H9 (cell line): ENCODE measurements at regions not wholly inside any gene's neighbourhood (a gene's known extent, or its start where the extent isn't known, plus 50 kb on each side); places are given as distances from the start of the nearest gene placed in this dataset.

Experiments used
- DNase-seq: peaks from one replicate; pipeline ENCODE4 v3.0.0-alpha.2; 2017
- H2AFZ ChIP-seq: one replicate; pipeline ENCODE4 v1.6.1; 2013; ENCODE audit warnings: mild to moderate bottlenecking, low read length, control low read depth, moderate library complexity
- H2AK5ac ChIP-seq: 2 replicates; pipeline ENCODE4 v1.6.1; 2013; ENCODE audit warnings: low read length, control low read depth, mixed read lengths; ENCODE audit not compliant: insufficient read length
- H2BK120ac ChIP-seq: one replicate; pipeline ENCODE4 v1.6.1; 2013; ENCODE audit warnings: low read depth, mild to moderate bottlenecking, low read length, control low read depth, inconsistent platforms; ENCODE audit not compliant: poor library complexity, severe bottlenecking
- H2BK12ac ChIP-seq: 2 replicates; pipeline ENCODE4 v1.6.1; 2013; ENCODE audit warnings: low read length, control low read depth, mixed read lengths, low read depth; ENCODE audit not compliant: insufficient read length
- H2BK15ac ChIP-seq: 2 replicates; pipeline ENCODE4 v1.6.1; 2013; ENCODE audit warnings: low read depth, low read length, control low read depth
- H2BK20ac ChIP-seq: one replicate; pipeline ENCODE4 v1.6.1; 2013; ENCODE audit warnings: low read depth, mild to moderate bottlenecking, low read length, control low read depth, inconsistent platforms; ENCODE audit not compliant: poor library complexity, severe bottlenecking
- H2BK5ac ChIP-seq: 2 replicates; pipeline ENCODE4 v1.6.1; 2013; ENCODE audit warnings: low read length, control low read depth, mixed read lengths; ENCODE audit not compliant: insufficient read length
- H3K14ac ChIP-seq: 2 replicates; pipeline ENCODE4 v1.6.1; 2013; ENCODE audit warnings: low read length, control low read depth; ENCODE audit not compliant: insufficient read depth
- H3K18ac ChIP-seq: 2 replicates; pipeline ENCODE4 v1.6.1; 2013; ENCODE audit warnings: low read depth, mild to moderate bottlenecking, mixed read lengths, low read length, control low read depth; ENCODE audit not compliant: insufficient read length
- H3K23ac ChIP-seq: 2 replicates; pipeline ENCODE4 v1.6.1; 2013; ENCODE audit warnings: low read length, control low read depth, mixed read lengths, low read depth; ENCODE audit not compliant: insufficient read length
- H3K23me2 ChIP-seq: 2 replicates; pipeline ENCODE4 v1.6.1; 2013; ENCODE audit warnings: low read depth, mild to moderate bottlenecking, mixed read lengths, low read length, control low read depth; ENCODE audit not compliant: insufficient read length, poor library complexity, severe bottlenecking
- H3K27ac ChIP-seq: 2 replicates; pipeline ENCODE4 v1.5.1; 2013; ENCODE audit warnings: low read length, control low read depth, mixed read lengths, low read depth; ENCODE audit not compliant: insufficient read length
- H3K27me3 ChIP-seq: 2 replicates; pipeline ENCODE4 v1.6.1; 2013; ENCODE audit warnings: low read length, control low read depth, inconsistent platforms; ENCODE audit not compliant: insufficient read depth
- H3K4ac ChIP-seq: 2 replicates; pipeline ENCODE4 v1.6.1; 2013; ENCODE audit warnings: low read depth, mild to moderate bottlenecking, control low read depth, inconsistent platforms, low read length, moderate library complexity
- H3K4me1 ChIP-seq: 2 replicates; pipeline ENCODE4 v1.6.1; 2013; ENCODE audit warnings: low read length, control low read depth, inconsistent platforms; ENCODE audit not compliant: insufficient read depth
- H3K4me2 ChIP-seq: 2 replicates; pipeline ENCODE4 v1.6.1; 2013; ENCODE audit warnings: low read length, control low read depth, mixed read lengths; ENCODE audit not compliant: insufficient read length, insufficient read depth
- H3K56ac ChIP-seq: 2 replicates; pipeline ENCODE4 v1.6.1; 2013; ENCODE audit warnings: low read depth, mild to moderate bottlenecking, mixed read lengths, low read length, control low read depth; ENCODE audit not compliant: insufficient read length
- H3K79me1 ChIP-seq: 2 replicates; pipeline ENCODE4 v1.6.1; 2013; ENCODE audit warnings: low read depth, mild to moderate bottlenecking, moderate library complexity, low read length, control low read depth, inconsistent platforms; ENCODE audit not compliant: insufficient read depth, poor library complexity, severe bottlenecking
- H3K79me2 ChIP-seq: 2 replicates; pipeline ENCODE4 v1.6.1; 2013; ENCODE audit warnings: low read length, control low read depth, inconsistent platforms; ENCODE audit not compliant: insufficient read depth
- H3K9ac ChIP-seq: 2 replicates; pipeline ENCODE4 v1.6.1; 2013; ENCODE audit warnings: low read length, control low read depth, mixed read lengths; ENCODE audit not compliant: insufficient read length; ENCODE audit errors: extremely low read depth
- H3K9me3 ChIP-seq: one replicate; pipeline ENCODE4 v1.6.1; 2013; ENCODE audit warnings: low read depth, low read length, inconsistent platforms; ENCODE audit not compliant: control insufficient read depth
- H3T11ph ChIP-seq: one replicate; pipeline ENCODE4 v1.6.1; 2013; ENCODE audit warnings: mild to moderate bottlenecking, low read length, control low read depth, inconsistent platforms
- H4K20me1 ChIP-seq: one replicate; pipeline ENCODE4 v1.6.1; 2013; ENCODE audit not compliant: control insufficient read depth, insufficient read length, insufficient read depth
- H4K5ac ChIP-seq: 2 replicates; pipeline ENCODE4 v1.6.1; 2013; ENCODE audit warnings: low read depth, mild to moderate bottlenecking, mixed read lengths, low read length, control low read depth; ENCODE audit not compliant: insufficient read length
- H4K8ac ChIP-seq: replicated peaks from 2 replicates; pipeline ENCODE4 v1.6.1; 2013; ENCODE audit warnings: low read length, control low read depth, mixed read lengths, low read depth; ENCODE audit not compliant: insufficient read length
- H4K91ac ChIP-seq: 2 replicates; pipeline ENCODE4 v1.6.1; 2013; ENCODE audit warnings: low read depth, mild to moderate bottlenecking, moderate library complexity, mixed read lengths, low read length, control low read depth; ENCODE audit not compliant: insufficient read length
- H3K27ac Mint-ChIP-seq, 3 experiments: 2 replicates in 2 of 3; 3 replicates in 1 of 3; pipeline ENCODE4 v1.8.0; 2020 to 2021; ENCODE audit warnings: mixed read lengths in 3 of 3, mild to moderate bottlenecking in 1 of 3, moderate library complexity in 1 of 3
- H3K27me3 Mint-ChIP-seq: 2 replicates; pipeline ENCODE4 v1.8.0; 2021; ENCODE audit warnings: low read depth, mild to moderate bottlenecking, moderate library complexity, mixed read lengths
- H3K36me3 Mint-ChIP-seq, 3 experiments: 2 replicates in 2 of 3; 3 replicates in 1 of 3; pipeline ENCODE4 v1.8.0; 2020 to 2021; ENCODE audit warnings: low read depth in 3 of 3, mixed read lengths in 3 of 3; ENCODE audit not compliant: insufficient read depth in 1 of 3
- H3K4me1 Mint-ChIP-seq, 2 experiments: 2 replicates each; pipeline ENCODE4 v1.8.0; 2020; ENCODE audit warnings: mixed read lengths in 2 of 2
- H3K4me3 Mint-ChIP-seq, 2 experiments: 2 replicates in 1 of 2; 3 replicates in 1 of 2; pipeline ENCODE4 v1.8.0; 2020 to 2021; ENCODE audit warnings: mild to moderate bottlenecking in 2 of 2, mixed read lengths in 2 of 2, moderate library complexity in 1 of 2
- H3K9me3 Mint-ChIP-seq, 2 experiments: 2 replicates in 1 of 2; 3 replicates in 1 of 2; pipeline ENCODE4 v1.8.0; 2020; ENCODE audit warnings: mild to moderate bottlenecking in 2 of 2, mixed read lengths in 2 of 2, moderate library complexity in 1 of 2
- WGBS: extraction: QIAGEN DNeasy Blood & Tissue Kit; methylation state at CpG from one replicate; pipeline ENCODE4 v1.1.7; 2013; ENCODE audit warnings: missing lambda C conversion rate, low lambda C conversion rate, mixed read lengths; ENCODE audit not compliant: insufficient read length; ENCODE audit errors: extremely low coverage; 5-methylcytosine and 5-hydroxymethylcytosine counted together
- TF ChIP-seq, protein P1 (sequence below): fragments of 200-600 bp; sonication (generic); conservative IDR thresholded peaks from 3 replicates; pipeline ENCODE4 v1.8.0; 2021; ENCODE audit warnings: antibody characterized with exemption, mild to moderate bottlenecking

DNA sequence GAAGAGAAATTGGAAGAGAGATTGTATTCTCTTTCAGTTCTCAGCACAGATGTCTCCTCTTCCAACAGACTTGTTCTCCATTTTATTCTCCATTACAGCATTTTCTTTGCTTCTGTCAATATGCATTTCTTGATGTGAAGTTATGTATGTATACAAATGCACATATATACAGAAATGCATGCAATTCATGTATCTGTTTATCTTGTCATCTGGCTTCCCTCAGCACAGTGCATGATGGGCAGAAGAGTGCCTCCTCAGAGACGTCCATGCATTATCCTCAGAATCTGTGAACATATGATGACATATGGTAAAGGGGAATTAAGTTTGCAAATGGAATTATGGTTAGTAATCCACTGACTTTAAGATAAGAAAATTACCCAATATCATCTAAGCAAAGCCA lies 106.7 kb upstream of the VWC2 start:
- H4K20me1 ChIP-seq, result no peaks in the 10 kb centered on the region
- H3K4me2 ChIP-seq, result no peak overlapping the region
- no peak overlapping the region for H3K9ac ChIP-seq
- no peak for DNase-seq
- no peaks in the 10 kb centered on the region for H3K4me1 ChIP-seq
- TF ChIP-seq, protein P1, sequence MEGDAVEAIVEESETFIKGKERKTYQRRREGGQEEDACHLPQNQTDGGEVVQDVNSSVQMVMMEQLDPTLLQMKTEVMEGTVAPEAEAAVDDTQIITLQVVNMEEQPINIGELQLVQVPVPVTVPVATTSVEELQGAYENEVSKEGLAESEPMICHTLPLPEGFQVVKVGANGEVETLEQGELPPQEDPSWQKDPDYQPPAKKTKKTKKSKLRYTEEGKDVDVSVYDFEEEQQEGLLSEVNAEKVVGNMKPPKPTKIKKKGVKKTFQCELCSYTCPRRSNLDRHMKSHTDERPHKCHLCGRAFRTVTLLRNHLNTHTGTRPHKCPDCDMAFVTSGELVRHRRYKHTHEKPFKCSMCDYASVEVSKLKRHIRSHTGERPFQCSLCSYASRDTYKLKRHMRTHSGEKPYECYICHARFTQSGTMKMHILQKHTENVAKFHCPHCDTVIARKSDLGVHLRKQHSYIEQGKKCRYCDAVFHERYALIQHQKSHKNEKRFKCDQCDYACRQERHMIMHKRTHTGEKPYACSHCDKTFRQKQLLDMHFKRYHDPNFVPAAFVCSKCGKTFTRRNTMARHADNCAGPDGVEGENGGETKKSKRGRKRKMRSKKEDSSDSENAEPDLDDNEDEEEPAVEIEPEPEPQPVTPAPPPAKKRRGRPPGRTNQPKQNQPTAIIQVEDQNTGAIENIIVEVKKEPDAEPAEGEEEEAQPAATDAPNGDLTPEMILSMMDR, result no peak
- Mint-ChIP-seq H3K27ac (no peak overlapping the region), H3K4me1 (peaks cover 26 to 35% of the 10 kb centered on the region in 2 experiments), H3K27me3 (peaks cover 2% of the 10 kb centered on the region; the same call in 1 of the 2 replicates), H3K36me3 (peaks cover 8 to 10% (median 9%) of the 10 kb centered on the region in 3 experiments; a peak in 6 of 7 replicates), H3K4me3 (no peak overlapping the region), H3K9me3 (peaks cover 9 to 20% of the 10 kb centered on the region in 2 experiments)
- no peak overlapping the region for H3K56ac ChIP-seq
- no peak overlapping the region for H3K4ac ChIP-seq
- H3K23ac ChIP-seq, result no peak overlapping the region
- H4K8ac ChIP-seq, result no peak overlapping the region
- H3K79me1 ChIP-seq, result no peaks in the 10 kb centered on the region
- H2BK20ac ChIP-seq, result no peak overlapping the region
- no peak overlapping the region for H2BK12ac ChIP-seq
- H3K14ac ChIP-seq, result no peak overlapping the region
- H2BK120ac ChIP-seq, result no peak overlapping the region
- no peak overlapping the region for H2AK5ac ChIP-seq
- H3K27ac ChIP-seq, result no peak overlapping the region
- no peak overlapping the region for H2BK5ac ChIP-seq
- H4K5ac ChIP-seq, result no peak overlapping the region
- no peaks in the 10 kb centered on the region for H3K9me3 ChIP-seq
- no peak overlapping the region for H3K18ac ChIP-seq
- no peaks in the 10 kb centered on the region for H3K27me3 ChIP-seq
- no peaks in the 10 kb centered on the region for H3K23me2 ChIP-seq
- no peak overlapping the region for H2BK15ac ChIP-seq
- no peak overlapping the region for H4K91ac ChIP-seq
- no CpG with 5 or more reads among the region's 1 CpG for WGBS
- no peaks in the 10 kb centered on the region for H3K79me2 ChIP-seq
- H2AFZ ChIP-seq, result no peak overlapping the region
- H3T11ph ChIP-seq, result no peak overlapping the region
